Superior temporal gyrus (tissue), 1 donor: ENCODE measurements at regions not wholly inside any gene's neighbourhood (a gene's known extent, or its start where the extent isn't known, plus 50 kb on each side); places are given as distances from the start of the nearest gene placed in this dataset.
"Not testable (repeated sequence)": the region's sequence is repeated elsewhere in the genome, so short reads cannot be mapped to it uniquely, and the experiment has no call there.

Source experiments
- DNase-seq: peaks from one replicate; pipeline ENCODE4 v3.0.0-alpha.2; 2016; ENCODE audit errors: extremely low spot score

GRCh38 chr5:179410291-179411160 lies 65.3 kb upstream of the ADAMTS2 start:
- no peak for DNase-seq

GRCh38 chr5:179409806-179410205 lies 64.5 kb upstream of the ADAMTS2 start:
- no peak for DNase-seq

GRCh38 chr5:179408611-179409010 lies 63.4 kb upstream of the ADAMTS2 start:
- DNase-seq = no peak

- DNase-seq = no peak
Measured at GRCh38 chr5:179407191-179408175, 62.2 kb upstream of the ADAMTS2 start.

GRCh38 chr5:179406031-179406961 lies 61.0 kb upstream of the ADAMTS2 start:
- no peak for DNase-seq

- DNase-seq = no peak
Measured at GRCh38 chr5:179405426-179406030, 60.3 kb upstream of the ADAMTS2 start.

- no peak for DNase-seq
Measured at GRCh38 chr5:179405054-179405416, 59.8 kb upstream of the ADAMTS2 start.

GRCh38 chr5:179404321-179405053 lies 59.2 kb upstream of the ADAMTS2 start:
- DNase-seq = no peak

GRCh38 chr5:179403426-179404147 lies 58.3 kb upstream of the ADAMTS2 start:
- no peak for DNase-seq

- not testable (repeated sequence) for DNase-seq
Measured at GRCh38 chr5:179400435-179400834, 55.2 kb upstream of the ADAMTS2 start.

DNA sequence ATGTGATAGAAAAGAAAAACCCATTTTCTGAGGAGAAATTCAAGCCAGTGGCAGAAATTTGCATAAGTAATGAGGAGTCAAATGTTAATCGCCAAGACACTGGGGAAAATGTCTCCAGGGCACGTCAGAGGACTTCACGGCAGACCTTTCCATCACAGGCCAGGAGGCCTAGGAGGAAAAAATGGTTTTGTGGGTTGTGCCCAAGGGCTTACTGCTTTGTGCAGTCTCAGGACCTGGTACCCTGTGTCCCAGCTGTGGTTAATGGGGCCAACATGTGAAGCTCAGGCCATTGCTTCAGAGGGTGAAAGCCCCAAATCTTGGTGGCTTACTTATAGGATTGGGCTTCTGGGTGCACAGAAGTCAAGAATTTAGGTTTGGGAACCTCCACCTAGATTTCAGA lies 54.8 kb upstream of the ADAMTS2 start:
- no peak for DNase-seq

- DNase-seq = not testable (repeated sequence)
Measured at GRCh38 chr5:179399327-179399726, 54.1 kb upstream of the ADAMTS2 start.

GRCh38 chr5:179397516-179397915 lies 52.3 kb upstream of the ADAMTS2 start:
- DNase-seq = no peak
